ENCODE measurements at regions not wholly inside any gene's neighbourhood (a gene's known extent, or its start where the extent isn't known, plus 50 kb on each side); places are given as distances from the start of the nearest gene placed in this dataset.

DNA sequence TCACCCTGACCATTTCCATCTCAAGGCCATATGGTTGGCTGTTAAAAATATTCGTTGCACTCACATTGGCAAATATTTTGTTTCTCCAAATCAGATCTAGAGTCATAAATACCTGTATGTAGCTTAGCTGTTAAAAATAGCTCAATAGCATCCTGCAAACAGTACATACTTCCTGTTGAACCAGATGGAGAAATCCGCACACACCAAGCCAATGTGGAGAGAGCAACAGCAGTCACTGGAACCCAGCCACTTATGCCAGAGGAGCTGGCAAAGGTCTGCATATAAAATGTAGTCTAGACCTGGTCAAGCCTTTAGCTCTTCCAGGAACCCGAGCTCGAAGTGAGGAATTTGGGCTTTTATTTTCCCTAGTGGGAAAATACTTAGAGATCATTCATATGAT is 146.4 kb upstream of the KCNJ16 start:
- no peaks in the 10 kb centered on the region for H3K27me3 ChIP-seq (ENCODE audit: insufficient read depth)
- CTCF ChIA-PET, result no interaction called here
- H3K4me3 ChIP-seq (ENCODE audit: low read depth in 2 of 2, low read length in 1 of 2), result no peak overlapping the region
- no peaks in the 10 kb centered on the region for H4K20me1 ChIP-seq (ENCODE audit: insufficient read depth)
- no peaks in the 10 kb centered on the region for H3K36me3 ChIP-seq (replicated peaks in 1 of 2; ENCODE audit: control insufficient read depth in 1 of 2, insufficient read depth in 2 of 2, low read length in 1 of 2)
- H3F3A ChIP-seq (replicated peaks; ENCODE audit: insufficient read depth), result no peaks in the 10 kb centered on the region
- TF ChIP-seq EP300 (IDR thresholded peaks at IDR 0.05; ENCODE audit: borderline replicate concordance in 1 of 2, low read depth in 1 of 2, low read length in 1 of 2), result no peak
- no peak for TF ChIP-seq TEAD4 (IDR thresholded peaks at IDR 0.05; ENCODE audit: borderline replicate concordance, insufficient read depth)
- no peak for TF ChIP-seq YY1 (IDR thresholded peaks at IDR 0.05; ENCODE audit: low read depth)
- no peak for TF ChIP-seq RCOR1 (IDR thresholded peaks at IDR 0.05; ENCODE audit: low read length)
- no peak for TF ChIP-seq PBX3 (IDR thresholded peaks at IDR 0.05)
- TF ChIP-seq, protein P1, sequence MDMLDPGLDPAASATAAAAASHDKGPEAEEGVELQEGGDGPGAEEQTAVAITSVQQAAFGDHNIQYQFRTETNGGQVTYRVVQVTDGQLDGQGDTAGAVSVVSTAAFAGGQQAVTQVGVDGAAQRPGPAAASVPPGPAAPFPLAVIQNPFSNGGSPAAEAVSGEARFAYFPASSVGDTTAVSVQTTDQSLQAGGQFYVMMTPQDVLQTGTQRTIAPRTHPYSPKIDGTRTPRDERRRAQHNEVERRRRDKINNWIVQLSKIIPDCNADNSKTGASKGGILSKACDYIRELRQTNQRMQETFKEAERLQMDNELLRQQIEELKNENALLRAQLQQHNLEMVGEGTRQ (IDR thresholded peaks at IDR 0.05; ENCODE audit: borderline replicate concordance, low read depth, low read length), result no peak
- no peak for TF ChIP-seq GABPA (IDR thresholded peaks at IDR 0.05; ENCODE audit: low read depth)
- TF ChIP-seq, protein P2, sequence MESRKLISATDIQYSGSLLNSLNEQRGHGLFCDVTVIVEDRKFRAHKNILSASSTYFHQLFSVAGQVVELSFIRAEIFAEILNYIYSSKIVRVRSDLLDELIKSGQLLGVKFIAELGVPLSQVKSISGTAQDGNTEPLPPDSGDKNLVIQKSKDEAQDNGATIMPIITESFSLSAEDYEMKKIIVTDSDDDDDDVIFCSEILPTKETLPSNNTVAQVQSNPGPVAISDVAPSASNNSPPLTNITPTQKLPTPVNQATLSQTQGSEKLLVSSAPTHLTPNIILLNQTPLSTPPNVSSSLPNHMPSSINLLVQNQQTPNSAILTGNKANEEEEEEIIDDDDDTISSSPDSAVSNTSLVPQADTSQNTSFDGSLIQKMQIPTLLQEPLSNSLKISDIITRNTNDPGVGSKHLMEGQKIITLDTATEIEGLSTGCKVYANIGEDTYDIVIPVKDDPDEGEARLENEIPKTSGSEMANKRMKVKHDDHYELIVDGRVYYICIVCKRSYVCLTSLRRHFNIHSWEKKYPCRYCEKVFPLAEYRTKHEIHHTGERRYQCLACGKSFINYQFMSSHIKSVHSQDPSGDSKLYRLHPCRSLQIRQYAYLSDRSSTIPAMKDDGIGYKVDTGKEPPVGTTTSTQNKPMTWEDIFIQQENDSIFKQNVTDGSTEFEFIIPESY (IDR thresholded peaks at IDR 0.05; ENCODE audit: borderline replicate concordance, low read depth), result no peak
- no peak for TF ChIP-seq POLR2AphosphoS5 (IDR thresholded peaks at IDR 0.05; ENCODE audit: low read depth, low read length)
- no peak for TF ChIP-seq FOSL2 (IDR thresholded peaks at IDR 0.05; ENCODE audit: borderline replicate concordance, low read depth)
- 46% methylated on average over 4 of the region's 4 CpGs for WGBS (ENCODE audit: low lambda C conversion rate)
- H2AFZ ChIP-seq (ENCODE audit: low read depth), result no peak overlapping the region
- POLR2A ChIA-PET, result no interaction called here
- no peak for DNase-seq
- H3K9me2 ChIP-seq, result no peaks in the 10 kb centered on the region
- H3K27ac ChIP-seq (ENCODE audit: low read depth in 2 of 2, low read length in 1 of 2), result no peak overlapping the region
- H3K79me2 ChIP-seq (ENCODE audit: insufficient read depth), result no peaks in the 10 kb centered on the region
- H3K4me2 ChIP-seq, result no peak overlapping the region
- H3K4me1 ChIP-seq (ENCODE audit: control insufficient read depth in 1 of 2, insufficient read depth in 2 of 2, low read depth in 1 of 2, low read length in 1 of 2), result no peaks in the 10 kb centered on the region; a peak in 1 of 4 replicates
- H3K9ac ChIP-seq, result no peak overlapping the region
- H3K9me3 ChIP-seq, result no peaks in the 10 kb centered on the region

DNA sequence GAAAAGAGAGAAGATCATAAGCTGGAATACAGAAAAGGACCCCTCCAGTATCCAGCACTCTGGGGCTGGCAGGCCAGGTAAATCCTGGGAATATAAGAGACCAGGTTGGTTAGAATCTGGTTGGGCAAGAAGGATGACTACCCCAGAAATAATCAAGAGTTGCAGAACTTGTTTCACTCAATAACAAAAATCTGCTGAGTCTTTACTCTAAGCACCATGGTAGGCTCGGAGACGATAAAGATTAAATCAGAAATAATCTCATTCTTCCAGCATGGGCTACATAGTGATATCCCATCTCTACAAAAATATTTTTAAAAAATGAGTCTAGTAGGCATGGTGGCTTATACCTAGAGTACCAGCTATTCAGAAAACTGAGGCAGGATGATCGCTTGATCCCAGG is 138.0 kb upstream of the KCNJ16 start:
- Histone ChIP-seq H3K27ac (ENCODE audit: low read depth in 2 of 2, low read length in 1 of 2) (no peak overlapping the region), H2AFZ (ENCODE audit: low read depth) (no peak overlapping the region), H3K9me2 (no peaks in the 10 kb centered on the region), H3K79me2 (ENCODE audit: insufficient read depth) (no peaks in the 10 kb centered on the region), H3K4me1 (ENCODE audit: control insufficient read depth in 1 of 2, insufficient read depth in 2 of 2, low read depth in 1 of 2, low read length in 1 of 2) (no peaks in the 10 kb centered on the region), H3F3A (replicated peaks; ENCODE audit: insufficient read depth) (no peaks in the 10 kb centered on the region), H3K9me3 (no peaks in the 10 kb centered on the region), H3K4me3 (ENCODE audit: low read depth in 2 of 2, low read length in 1 of 2) (no peak overlapping the region), H3K27me3 (ENCODE audit: insufficient read depth) (no peaks in the 10 kb centered on the region), H3K9ac (no peak overlapping the region), H3K4me2 (no peak overlapping the region), H4K20me1 (ENCODE audit: insufficient read depth) (no peaks in the 10 kb centered on the region), H3K36me3 (replicated peaks in 1 of 2; ENCODE audit: control insufficient read depth in 1 of 2, insufficient read depth in 2 of 2, low read length in 1 of 2) (no peaks in the 10 kb centered on the region)
- POLR2A ChIA-PET, result no interaction called here
- WGBS (ENCODE audit: low lambda C conversion rate), result 69% methylated on average over 3 of the region's 3 CpGs
- CTCF ChIA-PET, result interaction anchor here (0.6 to 1.3 kb wide), 3 partner anchors 35 to 295 kb away, joined by 3 to 4 read pairs (median 3); no protein-coding TSS in a partner anchor
- DNase-seq, result no peak
- no peak for TF ChIP-seq IRF3 (IDR thresholded peaks at IDR 0.05; ENCODE audit: low read depth, low read length)
- TF ChIP-seq TEAD4 (IDR thresholded peaks at IDR 0.05; ENCODE audit: borderline replicate concordance, insufficient read depth), result no peak
- no peak for TF ChIP-seq EP300 (IDR thresholded peaks at IDR 0.05; ENCODE audit: borderline replicate concordance in 1 of 2, low read depth in 1 of 2, low read length in 1 of 2)
- TF ChIP-seq GABPA (IDR thresholded peaks at IDR 0.05; ENCODE audit: low read depth), result no peak
- TF ChIP-seq RCOR1 (IDR thresholded peaks at IDR 0.05; ENCODE audit: low read length), result no peak
- TF ChIP-seq RXRA (IDR thresholded peaks at IDR 0.05; ENCODE audit: borderline replicate concordance, low read depth), result no peak
- TF ChIP-seq GATA2 (CRISPR knock-in tag; IDR thresholded peaks at IDR 0.05), result no peak
- no peak for TF ChIP-seq TAF1 (IDR thresholded peaks at IDR 0.05; ENCODE audit: borderline replicate concordance, low read depth, low read length)
- TF ChIP-seq NFIC (IDR thresholded peaks at IDR 0.05; ENCODE audit: borderline replicate concordance), result no peak
- TF ChIP-seq YY1 (IDR thresholded peaks at IDR 0.05; ENCODE audit: low read depth), result no peak
- TF ChIP-seq FOSL2 (IDR thresholded peaks at IDR 0.05; ENCODE audit: borderline replicate concordance, low read depth), result no peak
- no peak for TF ChIP-seq EZH2phosphoT487 (IDR thresholded peaks at IDR 0.05; ENCODE audit: borderline replicate concordance, low read depth)
- no peak for TF ChIP-seq CHD2 (IDR thresholded peaks at IDR 0.05; ENCODE audit: low read length, partially characterized antibody)
- TF ChIP-seq RFX5 (IDR thresholded peaks at IDR 0.05; ENCODE audit: low read length), result no peak
- no peak for TF ChIP-seq MXI1 (IDR thresholded peaks at IDR 0.05; ENCODE audit: low read depth, low read length)
- TF ChIP-seq ELF1 (IDR thresholded peaks at IDR 0.05), result no peak
- no peak for TF ChIP-seq TCF12 (IDR thresholded peaks at IDR 0.05)
- TF ChIP-seq, protein P2 (IDR thresholded peaks at IDR 0.05; ENCODE audit: borderline replicate concordance, low read depth), result no peak

All from SK-N-SH (cell line).